ENCODE measurements at regions not wholly inside any gene's neighbourhood (a gene's known extent, or its start where the extent isn't known, plus 50 kb on each side); places are given as distances from the start of the nearest gene placed in this dataset.

GRCh38 chr11:109695696-109696095, 273.7 kb downstream of the C11orf87 start:
- H3K4me3 ChIP-seq (ENCODE audit: low read depth, low read length): no peak overlapping the region
- no peak for TF ChIP-seq CTCF (IDR thresholded peaks at IDR 0.05; ENCODE audit: insufficient read depth, low read length, severe bottlenecking)
- H3K27me3 ChIP-seq (ENCODE audit: control insufficient read depth, insufficient read depth, low read length): no peaks in the 10 kb centered on the region
- H3K36me3 ChIP-seq (ENCODE audit: control insufficient read depth, insufficient read depth, low read length): no peaks in the 10 kb centered on the region
- DNase-seq (ENCODE audit: low read depth) (peak; percentile 83), FAIRE-seq (no peak)

GRCh38 chr11:109696191-109696897, 274.4 kb downstream of the C11orf87 start:
- DNase-seq (ENCODE audit: low read depth) (peak; percentile 99), FAIRE-seq (peak; percentile 98)
- H3K36me3 ChIP-seq (ENCODE audit: control insufficient read depth, insufficient read depth, low read length): no peaks in the 10 kb centered on the region
- H3K4me3 ChIP-seq (ENCODE audit: low read depth, low read length): no peak overlapping the region
- H3K27me3 ChIP-seq (ENCODE audit: control insufficient read depth, insufficient read depth, low read length): no peaks in the 10 kb centered on the region
- TF ChIP-seq CTCF (IDR thresholded peaks at IDR 0.05; ENCODE audit: insufficient read depth, low read length, severe bottlenecking): no peak

- DNase-seq (ENCODE audit: low read depth): peak; percentile 76
- H3K4me3 ChIP-seq (ENCODE audit: low read depth, low read length): no peak overlapping the region
Observed at GRCh38 chr11:109697140-109697843, 275.3 kb downstream of the C11orf87 start.

GRCh38 chr11:109698237-109698636, 276.2 kb downstream of the C11orf87 start:
- no peak for TF ChIP-seq CTCF (IDR thresholded peaks at IDR 0.05; ENCODE audit: insufficient read depth, low read length, severe bottlenecking)
- H3K27me3 ChIP-seq (ENCODE audit: control insufficient read depth, insufficient read depth, low read length): no peaks in the 10 kb centered on the region
- no peak for FAIRE-seq
- DNase-seq (ENCODE audit: low read depth): no peak
- no peaks in the 10 kb centered on the region for H3K36me3 ChIP-seq (ENCODE audit: control insufficient read depth, insufficient read depth, low read length)
- no peak overlapping the region for H3K4me3 ChIP-seq (ENCODE audit: low read depth, low read length)

More at GRCh38 chr11:109697140-109697843, 275.3 kb downstream of the C11orf87 start:
- peak; percentile 63 for TF ChIP-seq CTCF (IDR thresholded peaks at IDR 0.05; ENCODE audit: insufficient read depth, low read length, severe bottlenecking)
- Histone ChIP-seq H3K27me3 (ENCODE audit: control insufficient read depth, insufficient read depth, low read length) (no peaks in the 10 kb centered on the region), H3K36me3 (ENCODE audit: control insufficient read depth, insufficient read depth, low read length) (no peaks in the 10 kb centered on the region)
- no peak for FAIRE-seq

GRCh38 chr11:109704432-109704831, 282.4 kb downstream of the C11orf87 start:
- DNase-seq (ENCODE audit: low read depth) (no peak), FAIRE-seq (no peak)
- TF ChIP-seq CTCF (IDR thresholded peaks at IDR 0.05; ENCODE audit: insufficient read depth, low read length, severe bottlenecking): no peak
- Histone ChIP-seq H3K27me3 (ENCODE audit: control insufficient read depth, insufficient read depth, low read length) (no peaks in the 10 kb centered on the region), H3K36me3 (ENCODE audit: control insufficient read depth, insufficient read depth, low read length) (no peaks in the 10 kb centered on the region), H3K4me3 (ENCODE audit: low read depth, low read length) (no peak overlapping the region)
